Muscle of arm (tissue), 1 donor: ENCODE measurements at regions not wholly inside any gene's neighbourhood (a gene's known extent, or its start where the extent isn't known, plus 50 kb on each side); places are given as distances from the start of the nearest gene placed in this dataset.

Source experiments
- DNase-seq: peaks from one replicate; pipeline ENCODE4 v3.0.0-alpha.2; 2013

DNA sequence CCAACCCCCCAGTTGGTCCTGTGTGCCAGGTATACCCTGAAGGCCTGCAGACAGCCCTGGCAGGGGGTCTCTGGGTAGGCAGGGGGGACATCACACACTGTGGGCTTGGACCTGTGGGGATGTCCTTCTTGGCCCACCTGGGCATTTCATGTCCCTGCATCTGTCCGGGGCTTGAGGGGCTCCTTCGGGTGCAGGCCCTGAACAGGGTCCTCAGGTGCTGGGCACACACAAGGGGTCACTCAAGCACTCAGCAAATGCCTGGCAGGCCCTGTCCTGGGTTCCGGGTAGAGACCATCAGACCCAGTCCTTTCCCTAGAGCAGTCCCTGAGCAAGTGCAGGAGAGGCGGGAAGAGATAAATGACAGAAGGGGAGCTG, 70.5 kb upstream of the WNT11 start:
- DNase-seq = no peak

- DNase-seq = no peak
Measured at GRCh38 chr11:76276046-76276780, 69.9 kb upstream of the WNT11 start.

GRCh38 chr11:76275446-76275845, 69.1 kb upstream of the WNT11 start:
- DNase-seq = no peak

DNA sequence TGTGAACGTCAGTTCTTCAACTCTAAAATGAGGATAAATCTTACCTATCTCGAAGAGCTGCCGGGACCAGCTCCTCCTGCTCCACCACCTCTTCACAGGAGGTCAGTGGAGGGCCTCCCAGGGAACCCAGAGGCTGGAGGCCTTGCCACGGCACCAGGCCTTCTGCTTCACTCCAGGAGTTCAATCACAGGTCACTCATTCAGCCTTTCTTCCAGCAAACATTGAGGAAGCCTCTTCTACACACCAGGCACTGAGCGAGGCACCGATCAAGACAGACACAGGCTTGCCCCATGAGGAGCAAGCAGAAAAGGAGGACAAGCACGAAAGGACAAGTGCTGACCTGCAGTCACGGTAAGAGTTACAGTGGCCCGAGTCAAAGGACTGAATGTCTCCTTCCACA, 64.8 kb upstream of the WNT11 start:
- DNase-seq = no peak

DNA sequence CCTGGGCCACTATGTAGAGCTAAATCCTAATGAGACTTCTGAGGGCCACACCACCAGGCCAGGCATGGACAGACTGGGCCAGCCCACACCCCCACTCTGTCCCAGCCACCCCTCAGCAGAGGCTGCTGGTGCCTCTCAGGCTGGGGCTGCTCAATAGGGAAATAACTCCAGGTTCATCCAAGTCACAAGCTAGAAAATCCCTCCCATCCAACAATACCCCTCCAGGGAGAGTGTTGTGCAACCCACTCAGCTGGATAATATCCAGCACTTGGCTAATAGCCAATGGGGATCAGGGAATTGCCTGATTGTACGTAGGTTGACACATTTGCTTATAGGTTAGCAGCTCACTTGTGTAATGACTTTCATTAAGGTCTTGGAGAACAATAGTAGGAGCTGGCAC, 64.1 kb upstream of the WNT11 start:
- DNase-seq = peak; percentile 78

DNA sequence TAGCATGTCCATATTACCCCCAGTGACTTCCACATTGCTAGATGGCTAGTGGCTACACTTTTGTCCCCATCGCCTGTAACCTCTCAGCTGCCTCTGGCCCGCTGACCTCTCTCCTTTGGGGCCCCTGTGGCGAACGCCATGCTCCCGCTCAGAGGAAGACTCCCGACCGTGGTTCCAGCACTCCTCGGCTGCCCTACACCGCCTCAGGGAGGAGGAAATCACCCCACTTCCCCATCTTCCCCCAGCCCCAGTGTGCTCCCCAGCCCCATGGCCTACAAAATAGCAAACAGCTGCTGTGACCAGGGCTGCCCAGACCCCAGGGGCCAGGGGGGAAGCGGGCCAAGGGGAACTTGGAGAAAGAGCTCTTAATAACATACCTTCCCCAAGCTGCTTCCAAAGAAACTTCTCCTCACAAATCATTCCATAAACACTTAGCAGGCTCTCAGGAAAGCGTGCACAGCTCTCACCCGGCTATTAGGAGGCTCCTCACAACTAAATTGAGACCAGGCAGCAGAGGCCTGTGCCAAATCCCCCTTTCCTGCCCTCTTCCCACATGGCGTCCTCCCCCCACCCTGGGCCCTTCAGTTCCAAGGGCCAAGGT, 63.5 kb upstream of the WNT11 start:
- peak; percentile 77 for DNase-seq

- DNase-seq = no peak
Measured at GRCh38 chr11:76269247-76269646, 62.9 kb upstream of the WNT11 start.

- no peak for DNase-seq
Measured at GRCh38 chr11:76268498-76268897, 62.2 kb upstream of the WNT11 start.

GRCh38 chr11:76267556-76267955, 61.3 kb upstream of the WNT11 start:
- DNase-seq = peak; percentile 58

DNA sequence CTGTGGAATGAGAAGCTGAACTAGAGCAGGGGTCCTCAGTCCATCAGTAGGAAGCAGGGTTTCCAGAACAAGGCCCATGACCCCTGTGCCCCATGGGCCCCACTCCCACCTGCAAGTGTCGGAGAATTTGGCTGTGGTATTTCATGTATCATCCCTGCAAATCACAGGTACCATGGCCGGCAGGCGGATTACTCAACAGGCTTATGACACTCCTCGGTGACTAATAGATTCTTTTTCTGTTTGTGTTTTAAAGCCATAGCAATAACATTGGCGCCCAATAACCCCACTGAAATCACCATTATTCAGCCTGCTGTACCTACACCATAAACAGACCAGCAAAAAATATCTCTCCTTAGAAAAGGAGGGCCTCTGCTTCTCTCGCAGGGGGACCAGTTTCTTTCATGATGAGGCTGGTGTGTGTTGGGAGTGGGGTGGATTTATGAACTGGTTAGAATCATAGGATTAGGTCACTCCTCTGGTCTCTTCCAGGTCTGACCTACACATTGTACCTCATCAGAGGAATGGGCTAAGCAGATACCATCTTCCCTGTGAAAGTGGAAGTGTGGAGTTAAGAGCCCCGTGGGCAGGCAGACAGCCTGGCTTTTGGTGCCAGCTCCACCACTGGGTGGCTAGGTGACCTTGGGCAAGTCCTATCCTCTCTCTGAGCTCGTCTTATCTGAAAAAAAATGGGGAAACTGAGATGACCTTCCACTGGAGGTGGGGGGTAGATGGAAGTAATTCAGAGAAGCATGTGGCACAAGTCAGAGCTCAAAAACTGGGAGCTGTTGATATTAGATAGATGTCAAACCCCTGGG, 60.2 kb upstream of the WNT11 start:
- DNase-seq = no peak

- DNase-seq = no peak
Measured at GRCh38 chr11:76265771-76266241, 59.5 kb upstream of the WNT11 start.

DNA sequence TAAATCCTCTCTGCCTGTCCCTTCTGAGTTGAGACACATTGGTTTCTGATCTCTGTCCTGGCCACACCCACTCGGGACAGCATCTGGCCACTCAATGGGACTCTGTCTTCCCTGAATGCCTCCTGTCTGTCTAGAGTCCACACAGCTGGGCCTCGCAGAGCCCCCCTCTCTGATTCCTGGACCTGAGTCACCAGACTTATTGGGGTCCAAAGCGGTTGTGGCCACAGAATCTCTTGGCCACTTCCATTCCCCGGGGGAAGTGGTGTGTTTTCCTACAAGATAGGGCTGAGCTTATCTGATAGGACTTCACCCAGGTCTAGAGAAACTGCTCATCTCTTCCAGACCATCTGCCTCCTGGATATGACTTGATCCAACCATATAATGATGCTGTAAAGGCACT, 57.4 kb upstream of the WNT11 start:
- no peak for DNase-seq

DNA sequence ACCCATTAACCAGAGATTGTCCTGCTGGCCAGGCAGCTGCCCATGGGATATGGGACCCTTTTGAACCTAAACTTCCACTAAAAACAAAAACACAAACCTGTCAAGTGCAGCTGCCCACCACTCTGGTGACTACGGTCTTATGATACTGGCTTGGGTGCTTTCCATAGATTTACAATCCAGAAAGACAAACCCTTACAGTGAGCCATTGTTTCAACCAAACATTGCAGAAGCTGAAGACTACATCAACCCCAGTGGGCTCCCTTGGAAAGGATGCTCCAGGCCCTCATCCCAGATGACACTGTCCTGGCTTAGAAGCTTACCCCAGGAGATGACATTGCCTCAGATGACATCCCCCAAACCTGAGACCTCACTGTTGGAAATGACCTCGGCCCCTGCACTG, 56.9 kb upstream of the WNT11 start:
- DNase-seq = no peak

DNA sequence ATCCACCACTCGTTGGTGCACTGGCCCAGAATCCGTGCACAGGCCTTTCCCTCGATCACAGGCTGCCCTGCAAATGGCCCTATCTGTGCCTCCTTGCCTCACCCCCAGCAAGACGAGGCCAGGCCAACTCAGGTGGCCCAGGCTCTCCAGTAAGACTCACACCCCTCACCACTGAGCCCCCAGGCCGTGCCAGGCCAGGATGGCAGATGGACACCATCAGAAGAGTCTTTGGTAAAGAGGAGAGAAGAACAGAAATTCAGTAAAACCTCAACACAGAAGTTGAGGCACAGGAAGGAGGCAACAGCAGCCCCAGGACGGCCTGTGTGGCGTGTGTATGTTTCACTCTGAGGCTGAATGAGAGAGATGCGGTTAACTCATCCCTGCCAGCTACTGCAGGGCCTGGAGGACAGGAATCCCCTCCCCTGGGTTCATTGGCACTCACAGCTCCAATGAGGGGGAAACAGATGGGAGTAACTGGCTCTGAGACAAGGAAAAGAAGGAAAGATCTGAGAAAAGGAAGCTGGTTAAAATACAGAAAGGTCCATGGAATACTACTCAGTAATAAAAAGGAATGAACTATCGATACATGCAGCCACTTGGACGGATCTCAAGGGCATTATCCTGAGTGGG, 54.1 kb upstream of the WNT11 start:
- no peak for DNase-seq

GRCh38 chr11:76259299-76259908, 53.1 kb upstream of the WNT11 start:
- DNase-seq = no peak

DNA sequence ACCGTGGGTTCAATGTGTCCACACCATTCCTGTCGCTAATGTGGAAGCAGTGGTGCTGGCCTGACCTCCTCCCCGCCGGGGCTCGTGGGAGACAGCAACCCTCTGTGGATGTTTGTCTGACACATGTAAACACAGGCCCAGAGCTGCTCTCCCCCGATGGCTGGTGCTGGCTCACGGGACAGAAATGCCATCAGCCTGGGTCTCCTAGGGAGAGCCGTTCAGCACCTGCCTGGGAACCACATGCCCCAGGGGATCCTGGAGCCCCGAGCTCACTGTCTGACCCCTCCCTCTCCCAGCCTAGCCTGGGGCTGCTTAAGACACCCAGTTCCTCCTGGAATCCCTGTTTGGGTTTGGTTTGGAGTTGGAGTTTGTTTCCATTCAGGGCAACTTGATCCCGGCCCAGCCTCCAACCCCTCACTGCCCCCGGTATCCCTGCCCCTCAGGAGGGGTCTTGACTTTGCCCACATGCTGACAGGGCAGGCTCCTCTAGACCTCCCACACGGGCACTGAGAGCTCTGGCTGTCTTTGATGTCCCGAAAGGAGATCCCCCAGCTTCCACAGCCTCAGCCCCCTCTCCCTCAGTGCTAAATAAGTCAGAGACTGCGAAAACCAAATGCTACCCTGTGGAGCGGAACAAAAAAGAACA, 50.9 kb upstream of the WNT11 start:
- DNase-seq = no peak

DNA sequence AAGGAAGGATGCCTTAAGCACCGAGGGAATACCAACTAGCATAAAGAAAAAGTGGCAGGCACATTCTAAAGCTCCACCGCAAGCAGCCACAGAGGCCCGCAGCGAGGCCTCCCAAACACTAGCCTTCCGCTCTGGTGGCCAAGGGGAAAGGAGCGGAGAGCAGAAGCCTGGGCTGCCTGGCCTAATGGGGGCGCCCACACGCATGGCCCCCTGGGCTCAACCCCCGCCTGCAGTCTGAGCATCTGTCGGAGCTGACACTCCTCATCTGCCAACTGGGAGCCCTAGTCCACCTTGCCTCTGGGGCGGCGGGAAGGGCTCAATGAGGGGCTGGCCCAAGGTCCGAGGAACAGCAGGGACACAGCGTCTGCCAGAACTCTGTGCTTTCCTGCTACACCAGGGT, 50.1 kb upstream of the WNT11 start:
- no peak for DNase-seq
